ENCODE measurements at regions not wholly inside any gene's neighbourhood (a gene's known extent, or its start where the extent isn't known, plus 50 kb on each side); places are given as distances from the start of the nearest gene placed in this dataset.

DNA sequence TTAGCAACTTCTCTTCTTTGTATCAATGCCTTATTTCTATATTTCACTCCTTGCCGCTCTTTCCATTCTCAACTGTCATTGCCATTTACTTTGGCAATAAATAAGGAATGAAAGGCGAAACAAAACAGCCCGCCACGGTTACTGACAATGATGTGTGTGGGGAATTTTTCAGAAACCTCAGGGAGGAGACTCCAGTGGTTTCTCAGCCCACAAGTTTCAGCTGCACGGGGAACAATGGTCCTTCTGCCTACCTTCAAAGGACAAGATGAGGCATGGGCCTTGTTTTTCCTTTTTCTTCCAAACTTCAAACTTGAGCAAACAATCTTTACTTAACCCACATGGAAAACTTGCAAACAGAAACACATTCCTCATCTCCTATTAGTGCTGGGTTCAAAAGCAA, 409.4 kb downstream of the METTL15 start:
- Histone ChIP-seq H3K9ac (no peak overlapping the region), H3K27me3 (ENCODE audit: insufficient read depth) (no peaks in the 10 kb centered on the region), H3K79me2 (ENCODE audit: insufficient read depth) (no peaks in the 10 kb centered on the region), H3K9me3 (no peaks in the 10 kb centered on the region), H3K4me1 (ENCODE audit: control insufficient read depth in 1 of 2, insufficient read depth in 2 of 2, low read depth in 1 of 2, low read length in 1 of 2) (no peaks in the 10 kb centered on the region), H3K36me3 (replicated peaks in 1 of 2; ENCODE audit: control insufficient read depth in 1 of 2, insufficient read depth in 2 of 2, low read length in 1 of 2) (no peaks in the 10 kb centered on the region), H3K27ac (ENCODE audit: low read depth in 2 of 2, low read length in 1 of 2) (no peak overlapping the region), H2AFZ (ENCODE audit: low read depth) (no peak overlapping the region), H3F3A (replicated peaks; ENCODE audit: insufficient read depth) (no peaks in the 10 kb centered on the region), H3K4me2 (no peak overlapping the region), H3K9me2 (no peaks in the 10 kb centered on the region), H4K20me1 (ENCODE audit: insufficient read depth) (no peaks in the 10 kb centered on the region), H3K4me3 (ENCODE audit: low read depth in 2 of 2, low read length in 1 of 2) (no peak overlapping the region)
- ChIA-PET CTCF (interaction anchor here (0.8 to 2.5 kb wide), 3 partner anchors 12 to 818 kb away, joined by 3 to 10 read pairs (median 3); partner anchors contain the start of gene BDNF), POLR2A (no interaction called here)
- DNase-seq: no peak
- no peak for TF ChIP-seq FOXJ3 (CRISPR knock-in tag; IDR thresholded peaks at IDR 0.05)
- TF ChIP-seq EP300 (IDR thresholded peaks at IDR 0.05; ENCODE audit: borderline replicate concordance in 1 of 2, low read depth in 1 of 2, low read length in 1 of 2): no peak
- TF ChIP-seq FOSL2 (IDR thresholded peaks at IDR 0.05; ENCODE audit: borderline replicate concordance, low read depth): no peak
- TF ChIP-seq RFX5 (IDR thresholded peaks at IDR 0.05; ENCODE audit: low read length): no peak
- TF ChIP-seq, protein P1, sequence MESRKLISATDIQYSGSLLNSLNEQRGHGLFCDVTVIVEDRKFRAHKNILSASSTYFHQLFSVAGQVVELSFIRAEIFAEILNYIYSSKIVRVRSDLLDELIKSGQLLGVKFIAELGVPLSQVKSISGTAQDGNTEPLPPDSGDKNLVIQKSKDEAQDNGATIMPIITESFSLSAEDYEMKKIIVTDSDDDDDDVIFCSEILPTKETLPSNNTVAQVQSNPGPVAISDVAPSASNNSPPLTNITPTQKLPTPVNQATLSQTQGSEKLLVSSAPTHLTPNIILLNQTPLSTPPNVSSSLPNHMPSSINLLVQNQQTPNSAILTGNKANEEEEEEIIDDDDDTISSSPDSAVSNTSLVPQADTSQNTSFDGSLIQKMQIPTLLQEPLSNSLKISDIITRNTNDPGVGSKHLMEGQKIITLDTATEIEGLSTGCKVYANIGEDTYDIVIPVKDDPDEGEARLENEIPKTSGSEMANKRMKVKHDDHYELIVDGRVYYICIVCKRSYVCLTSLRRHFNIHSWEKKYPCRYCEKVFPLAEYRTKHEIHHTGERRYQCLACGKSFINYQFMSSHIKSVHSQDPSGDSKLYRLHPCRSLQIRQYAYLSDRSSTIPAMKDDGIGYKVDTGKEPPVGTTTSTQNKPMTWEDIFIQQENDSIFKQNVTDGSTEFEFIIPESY (IDR thresholded peaks at IDR 0.05; ENCODE audit: borderline replicate concordance, low read depth): no peak
- TF ChIP-seq, protein P2, sequence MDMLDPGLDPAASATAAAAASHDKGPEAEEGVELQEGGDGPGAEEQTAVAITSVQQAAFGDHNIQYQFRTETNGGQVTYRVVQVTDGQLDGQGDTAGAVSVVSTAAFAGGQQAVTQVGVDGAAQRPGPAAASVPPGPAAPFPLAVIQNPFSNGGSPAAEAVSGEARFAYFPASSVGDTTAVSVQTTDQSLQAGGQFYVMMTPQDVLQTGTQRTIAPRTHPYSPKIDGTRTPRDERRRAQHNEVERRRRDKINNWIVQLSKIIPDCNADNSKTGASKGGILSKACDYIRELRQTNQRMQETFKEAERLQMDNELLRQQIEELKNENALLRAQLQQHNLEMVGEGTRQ (IDR thresholded peaks at IDR 0.05; ENCODE audit: borderline replicate concordance, low read depth, low read length): no peak
- no peak for TF ChIP-seq TAF1 (IDR thresholded peaks at IDR 0.05; ENCODE audit: borderline replicate concordance, low read depth, low read length)
- TF ChIP-seq, protein P3, sequence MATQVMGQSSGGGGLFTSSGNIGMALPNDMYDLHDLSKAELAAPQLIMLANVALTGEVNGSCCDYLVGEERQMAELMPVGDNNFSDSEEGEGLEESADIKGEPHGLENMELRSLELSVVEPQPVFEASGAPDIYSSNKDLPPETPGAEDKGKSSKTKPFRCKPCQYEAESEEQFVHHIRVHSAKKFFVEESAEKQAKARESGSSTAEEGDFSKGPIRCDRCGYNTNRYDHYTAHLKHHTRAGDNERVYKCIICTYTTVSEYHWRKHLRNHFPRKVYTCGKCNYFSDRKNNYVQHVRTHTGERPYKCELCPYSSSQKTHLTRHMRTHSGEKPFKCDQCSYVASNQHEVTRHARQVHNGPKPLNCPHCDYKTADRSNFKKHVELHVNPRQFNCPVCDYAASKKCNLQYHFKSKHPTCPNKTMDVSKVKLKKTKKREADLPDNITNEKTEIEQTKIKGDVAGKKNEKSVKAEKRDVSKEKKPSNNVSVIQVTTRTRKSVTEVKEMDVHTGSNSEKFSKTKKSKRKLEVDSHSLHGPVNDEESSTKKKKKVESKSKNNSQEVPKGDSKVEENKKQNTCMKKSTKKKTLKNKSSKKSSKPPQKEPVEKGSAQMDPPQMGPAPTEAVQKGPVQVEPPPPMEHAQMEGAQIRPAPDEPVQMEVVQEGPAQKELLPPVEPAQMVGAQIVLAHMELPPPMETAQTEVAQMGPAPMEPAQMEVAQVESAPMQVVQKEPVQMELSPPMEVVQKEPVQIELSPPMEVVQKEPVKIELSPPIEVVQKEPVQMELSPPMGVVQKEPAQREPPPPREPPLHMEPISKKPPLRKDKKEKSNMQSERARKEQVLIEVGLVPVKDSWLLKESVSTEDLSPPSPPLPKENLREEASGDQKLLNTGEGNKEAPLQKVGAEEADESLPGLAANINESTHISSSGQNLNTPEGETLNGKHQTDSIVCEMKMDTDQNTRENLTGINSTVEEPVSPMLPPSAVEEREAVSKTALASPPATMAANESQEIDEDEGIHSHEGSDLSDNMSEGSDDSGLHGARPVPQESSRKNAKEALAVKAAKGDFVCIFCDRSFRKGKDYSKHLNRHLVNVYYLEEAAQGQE (IDR thresholded peaks at IDR 0.05; ENCODE audit: low read depth, low read length): no peak
- TF ChIP-seq TCF12 (IDR thresholded peaks at IDR 0.05): no peak
- no peak for TF ChIP-seq RXRA (IDR thresholded peaks at IDR 0.05; ENCODE audit: borderline replicate concordance, low read depth)
- no peak for TF ChIP-seq JUND (IDR thresholded peaks at IDR 0.05)
- no peak for TF ChIP-seq MEF2A (IDR thresholded peaks at IDR 0.05; ENCODE audit: borderline replicate concordance, low read depth)
- TF ChIP-seq, protein P4, sequence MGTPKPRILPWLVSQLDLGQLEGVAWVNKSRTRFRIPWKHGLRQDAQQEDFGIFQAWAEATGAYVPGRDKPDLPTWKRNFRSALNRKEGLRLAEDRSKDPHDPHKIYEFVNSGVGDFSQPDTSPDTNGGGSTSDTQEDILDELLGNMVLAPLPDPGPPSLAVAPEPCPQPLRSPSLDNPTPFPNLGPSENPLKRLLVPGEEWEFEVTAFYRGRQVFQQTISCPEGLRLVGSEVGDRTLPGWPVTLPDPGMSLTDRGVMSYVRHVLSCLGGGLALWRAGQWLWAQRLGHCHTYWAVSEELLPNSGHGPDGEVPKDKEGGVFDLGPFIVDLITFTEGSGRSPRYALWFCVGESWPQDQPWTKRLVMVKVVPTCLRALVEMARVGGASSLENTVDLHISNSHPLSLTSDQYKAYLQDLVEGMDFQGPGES (IDR thresholded peaks at IDR 0.05; ENCODE audit: low read depth, low read length): no peak
- TF ChIP-seq RCOR1 (IDR thresholded peaks at IDR 0.05; ENCODE audit: low read length): no peak
- no peak for TF ChIP-seq GABPA (IDR thresholded peaks at IDR 0.05; ENCODE audit: low read depth)
- no peak for TF ChIP-seq NFIC (IDR thresholded peaks at IDR 0.05; ENCODE audit: borderline replicate concordance)
- TF ChIP-seq, protein P5, sequence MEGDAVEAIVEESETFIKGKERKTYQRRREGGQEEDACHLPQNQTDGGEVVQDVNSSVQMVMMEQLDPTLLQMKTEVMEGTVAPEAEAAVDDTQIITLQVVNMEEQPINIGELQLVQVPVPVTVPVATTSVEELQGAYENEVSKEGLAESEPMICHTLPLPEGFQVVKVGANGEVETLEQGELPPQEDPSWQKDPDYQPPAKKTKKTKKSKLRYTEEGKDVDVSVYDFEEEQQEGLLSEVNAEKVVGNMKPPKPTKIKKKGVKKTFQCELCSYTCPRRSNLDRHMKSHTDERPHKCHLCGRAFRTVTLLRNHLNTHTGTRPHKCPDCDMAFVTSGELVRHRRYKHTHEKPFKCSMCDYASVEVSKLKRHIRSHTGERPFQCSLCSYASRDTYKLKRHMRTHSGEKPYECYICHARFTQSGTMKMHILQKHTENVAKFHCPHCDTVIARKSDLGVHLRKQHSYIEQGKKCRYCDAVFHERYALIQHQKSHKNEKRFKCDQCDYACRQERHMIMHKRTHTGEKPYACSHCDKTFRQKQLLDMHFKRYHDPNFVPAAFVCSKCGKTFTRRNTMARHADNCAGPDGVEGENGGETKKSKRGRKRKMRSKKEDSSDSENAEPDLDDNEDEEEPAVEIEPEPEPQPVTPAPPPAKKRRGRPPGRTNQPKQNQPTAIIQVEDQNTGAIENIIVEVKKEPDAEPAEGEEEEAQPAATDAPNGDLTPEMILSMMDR (IDR thresholded peaks at IDR 0.05): no peak
- TF ChIP-seq, protein P6, sequence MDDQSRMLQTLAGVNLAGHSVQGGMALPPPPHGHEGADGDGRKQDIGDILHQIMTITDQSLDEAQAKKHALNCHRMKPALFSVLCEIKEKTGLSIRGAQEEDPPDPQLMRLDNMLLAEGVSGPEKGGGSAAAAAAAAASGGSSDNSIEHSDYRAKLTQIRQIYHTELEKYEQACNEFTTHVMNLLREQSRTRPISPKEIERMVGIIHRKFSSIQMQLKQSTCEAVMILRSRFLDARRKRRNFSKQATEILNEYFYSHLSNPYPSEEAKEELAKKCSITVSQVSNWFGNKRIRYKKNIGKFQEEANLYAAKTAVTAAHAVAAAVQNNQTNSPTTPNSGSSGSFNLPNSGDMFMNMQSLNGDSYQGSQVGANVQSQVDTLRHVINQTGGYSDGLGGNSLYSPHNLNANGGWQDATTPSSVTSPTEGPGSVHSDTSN (IDR thresholded peaks at IDR 0.05): no peak
- no peak for TF ChIP-seq RAD21 (IDR thresholded peaks at IDR 0.05; ENCODE audit: low read length)
- TF ChIP-seq YY1 (IDR thresholded peaks at IDR 0.05; ENCODE audit: low read depth): no peak
- 67% methylated on average over 5 of the region's 5 CpGs for WGBS (ENCODE audit: low lambda C conversion rate)
